Gastrocnemius medialis (tissue), 4 donors: ENCODE measurements at regions not wholly inside any gene's neighbourhood (a gene's known extent, or its start where the extent isn't known, plus 50 kb on each side); places are given as distances from the start of the nearest gene placed in this dataset.

ENCODE experiments used
- ATAC-seq, 2 donors: fragments of 150-250 bp; one replicate each; pipeline ENCODE4 v1.9.1; 2016
- DNase-seq, 2 donors: peaks; one replicate each; pipeline ENCODE4 v3.0.0-alpha.2; 2019
- H3K27ac ChIP-seq, 4 donors: fragments of 200-600 bp; sonication (generic); 1 replicate in 1 of 4; 2 replicates in 3 of 4; pipeline ENCODE4 v1.5.1; 2016 to 2018; ENCODE audit warnings: mild to moderate bottlenecking in 2 of 4, moderate library complexity in 1 of 4
- H3K27me3 ChIP-seq, 3 donors: fragments of 200-600 bp; sonication (generic) in 2 of 3; 1 replicate in 1 of 3; 2 replicates in 2 of 3; pipeline versions ENCODE4 v1.5.1 to v1.6.0; 2016 to 2019; ENCODE audit warnings: mild to moderate bottlenecking in 1 of 3, moderate library complexity in 1 of 3
- H3K36me3 ChIP-seq, 2 donors: fragments of 200-600 bp; sonication (generic) in 1 of 2; one replicate each; pipeline ENCODE4 v1.5.1; 2017 to 2018
- H3K4me1 ChIP-seq, 2 donors: fragments of 200-600 bp; sonication (generic) in 1 of 2; one replicate each; pipeline ENCODE4 v1.5.1; 2016 to 2017; ENCODE audit warnings: mild to moderate bottlenecking in 2 of 2
- H3K4me3 ChIP-seq, 4 donors: fragments of 200-600 bp; sonication (generic) in 3 of 4; 1 replicate in 1 of 4; 2 replicates in 3 of 4; pipeline ENCODE4 v1.5.1; 2016 to 2019; ENCODE audit warnings: mild to moderate bottlenecking in 2 of 4
- H3K9me3 ChIP-seq, 3 donors: fragments of 200-600 bp; sonication (generic) in 2 of 3; 1 replicate in 1 of 3; 2 replicates in 2 of 3; pipeline ENCODE4 v1.5.1; 2016 to 2019
- CTCF ChIP-seq, 5 experiments: fragments of 450-650 bp in 3 of 5; fragments of 200-600 bp in 2 of 5; sonication (generic) in 2 of 5; IDR thresholded peaks in 4 of 5; conservative IDR thresholded peaks in 1 of 5; 1 replicate in 4 of 5; 2 replicates in 1 of 5; pipeline ENCODE4 v1.5.1; 2016 to 2019; ENCODE audit warnings: antibody characterized with exemption in 5 of 5, mild to moderate bottlenecking in 3 of 5, moderate library complexity in 3 of 5
- POLR2A ChIP-seq, 2 donors: fragments of 450-650 bp; IDR thresholded peaks; one replicate each; pipeline ENCODE4 v1.6.1; 2017; ENCODE audit warnings: antibody characterized with exemption in 2 of 2, mild to moderate bottlenecking in 2 of 2, moderate library complexity in 2 of 2
- in situ Hi-C, 4 donors: fragments of 200-750 bp; cut with MboI; loops; one replicate each; pipeline versions ENCODE4 v1.15.0 to v1.8.0; 2017; ENCODE audit warnings: low sequenced_read_pairs in 4 of 4
- intact Hi-C: fragments of 100-400 bp; cut with DNase I; formaldehyde crosslinking; loops from one replicate; pipeline ENCODE4 v1.15.1; 2023; ENCODE audit warnings: low total_unique reads

DNA sequence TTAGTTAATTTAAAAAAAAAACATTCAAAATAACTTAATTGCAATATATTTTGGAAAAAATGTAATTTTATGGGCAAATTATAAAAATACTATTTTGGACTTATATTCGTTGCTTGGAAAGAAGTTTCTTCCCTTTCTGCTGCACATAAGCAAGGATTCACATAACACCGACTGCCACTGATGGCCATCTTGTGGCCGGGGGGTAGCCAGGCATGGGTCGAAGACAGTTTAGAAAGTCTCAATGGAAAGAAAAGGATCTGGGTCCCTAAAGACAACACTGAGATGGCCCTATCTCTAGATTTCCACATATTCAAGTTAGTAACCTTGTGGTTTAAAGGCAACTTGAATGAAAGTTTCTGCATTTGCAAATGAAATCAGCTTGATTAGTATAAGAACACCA, 318.6 kb downstream of the AKAIN1 start:
- intact Hi-C loops: no loop called here
- TF ChIP-seq POLR2A (IDR thresholded peaks at IDR 0.05) (no peak), CTCF (IDR thresholded peaks at IDR 0.05 in 4 of 5, conservative IDR thresholded peaks at IDR 0.05 in 1 of 5) (no peak)
- DNase-seq: no peak
- H3K4me3 ChIP-seq: no peak overlapping the region
- no peaks in the 10 kb centered on the region for H3K4me1 ChIP-seq
- no peak for ATAC-seq
- H3K27ac ChIP-seq: no peak overlapping the region
- in situ Hi-C loops: no loop called here
- no peaks in the 10 kb centered on the region for H3K36me3 ChIP-seq
- H3K27me3 ChIP-seq: no peaks in the 10 kb centered on the region
- H3K9me3 ChIP-seq: no peaks in the 10 kb centered on the region

- DNase-seq (no peak), ATAC-seq (no peak)
- no peaks in the 10 kb centered on the region for H3K27me3 ChIP-seq
- H3K4me3 ChIP-seq: no peak overlapping the region
- H3K36me3 ChIP-seq: no peaks in the 10 kb centered on the region
- no peak for TF ChIP-seq POLR2A (IDR thresholded peaks at IDR 0.05)
- TF ChIP-seq CTCF (IDR thresholded peaks at IDR 0.05 in 4 of 5, conservative IDR thresholded peaks at IDR 0.05 in 1 of 5): no peak
- intact Hi-C loops: no loop called here
- no peaks in the 10 kb centered on the region for H3K9me3 ChIP-seq
- in situ Hi-C loops: loop anchor here in 1 of 4 donors (25.0 kb wide), 1 partner anchor 91 kb away; no protein-coding TSS in a partner anchor
- no peak overlapping the region for H3K27ac ChIP-seq
- no peaks in the 10 kb centered on the region for H3K4me1 ChIP-seq
Observed at GRCh38 chr18:4871197-4871596, 325.9 kb downstream of the AKAIN1 start.

DNA sequence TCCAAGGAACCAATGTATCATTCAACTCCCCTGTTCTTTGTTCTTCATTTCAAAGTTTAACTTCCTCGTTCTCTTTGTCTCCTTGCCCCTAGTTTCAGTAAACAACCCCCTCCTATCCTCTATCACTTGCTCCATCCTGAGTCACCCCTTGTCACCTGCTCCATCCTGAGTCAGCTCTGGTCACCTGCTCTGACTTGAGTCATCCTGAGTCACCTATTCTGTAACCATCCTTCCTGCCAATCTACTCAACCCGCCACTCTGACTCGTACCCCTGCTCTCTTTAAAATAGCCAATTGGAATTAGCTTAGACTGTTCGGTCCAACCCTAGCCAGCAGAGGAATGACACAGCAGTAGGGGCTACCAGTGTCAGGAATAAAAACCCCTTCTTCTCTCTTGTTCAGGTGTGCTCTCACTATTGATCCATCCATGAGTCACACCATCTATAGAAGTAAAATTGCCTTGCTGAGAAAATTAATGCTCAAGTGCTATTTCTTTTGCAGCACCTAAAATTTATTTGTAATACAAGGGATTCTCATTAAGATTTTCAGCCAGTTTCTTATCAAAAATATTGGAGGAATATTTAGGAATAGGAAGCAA, 326.8 kb downstream of the AKAIN1 start:
- intact Hi-C loops (no loop called here), in situ Hi-C loops (loop anchor here in 1 of 4 donors (25.0 kb wide), 1 partner anchor 92 kb away; no protein-coding TSS in a partner anchor)
- Histone ChIP-seq H3K27ac (no peak overlapping the region), H3K4me3 (no peak overlapping the region), H3K4me1 (no peaks in the 10 kb centered on the region), H3K36me3 (no peaks in the 10 kb centered on the region), H3K27me3 (no peaks in the 10 kb centered on the region), H3K9me3 (no peaks in the 10 kb centered on the region)
- ATAC-seq: no peak
- no peak for TF ChIP-seq POLR2A (IDR thresholded peaks at IDR 0.05)
- TF ChIP-seq CTCF (IDR thresholded peaks at IDR 0.05 in 4 of 5, conservative IDR thresholded peaks at IDR 0.05 in 1 of 5): no peak
- DNase-seq: no peak

- no peak for TF ChIP-seq POLR2A (IDR thresholded peaks at IDR 0.05)
- TF ChIP-seq CTCF (IDR thresholded peaks at IDR 0.05 in 4 of 5, conservative IDR thresholded peaks at IDR 0.05 in 1 of 5): no peak
- no peaks in the 10 kb centered on the region for H3K4me1 ChIP-seq
- DNase-seq (no peak), ATAC-seq (no peak)
- H3K9me3 ChIP-seq: no peaks in the 10 kb centered on the region
- no peaks in the 10 kb centered on the region for H3K36me3 ChIP-seq
- intact Hi-C loops (no loop called here), in situ Hi-C loops (loop anchor here in 1 of 4 donors (25.0 kb wide), 1 partner anchor 93 kb away; no protein-coding TSS in a partner anchor)
- no peak overlapping the region for H3K4me3 ChIP-seq
- H3K27me3 ChIP-seq: no peaks in the 10 kb centered on the region
- H3K27ac ChIP-seq: no peak overlapping the region
Observed at GRCh38 chr18:4869155-4869554, 327.9 kb downstream of the AKAIN1 start.
